Stimulated activated CD8-positive, alpha-beta memory T cell treated with anti-CD3 and anti-CD28 coated beads, Interleukin-4, amount 100 ng/mL, for 1 hour (primary cell): ENCODE measurements at regions not wholly inside any gene's neighbourhood (a gene's known extent, or its start where the extent isn't known, plus 50 kb on each side); places are given as distances from the start of the nearest gene placed in this dataset.

Source experiments
- DNase-seq, 2 donors: peaks; one replicate each; pipeline ENCODE4 v3.0.0-alpha.2; 2020; ENCODE audit warnings: low read depth in 2 of 2, low spot score in 1 of 2

GRCh38 chr3:28087591-28087990 lies 153.8 kb upstream of the CMC1 start:
- DNase-seq: no peak

- no peak for DNase-seq
Observed at GRCh38 chr3:28088811-28089526, 152.4 kb upstream of the CMC1 start.

GRCh38 chr3:28089527-28089897 lies 151.9 kb upstream of the CMC1 start:
- no peak for DNase-seq

GRCh38 chr3:28099296-28099695 lies 142.1 kb upstream of the CMC1 start:
- no peak for DNase-seq

- DNase-seq: no peak
Observed at GRCh38 chr3:28101705-28102104, 139.7 kb upstream of the CMC1 start.

GRCh38 chr3:28103861-28104260 lies 137.6 kb upstream of the CMC1 start:
- DNase-seq: no peak

GRCh38 chr3:28104896-28105534 lies 136.4 kb upstream of the CMC1 start:
- no peak for DNase-seq

GRCh38 chr3:28109829-28110228 lies 131.6 kb upstream of the CMC1 start:
- DNase-seq: no peak

- DNase-seq: no peak
Observed at GRCh38 chr3:28110869-28111268, 130.6 kb upstream of the CMC1 start.

- DNase-seq: no peak
Observed at GRCh38 chr3:28114893-28115292, 126.5 kb upstream of the CMC1 start.

- DNase-seq: no peak
Observed at GRCh38 chr3:28115316-28115715, 126.1 kb upstream of the CMC1 start.

GRCh38 chr3:28117598-28117997 lies 123.8 kb upstream of the CMC1 start:
- DNase-seq: no peak

- DNase-seq: no peak
Observed at GRCh38 chr3:28118087-28118486, 123.3 kb upstream of the CMC1 start.

GRCh38 chr3:28122227-28122626 lies 119.2 kb upstream of the CMC1 start:
- DNase-seq: no peak

- no peak for DNase-seq
Observed at GRCh38 chr3:28124882-28125281, 116.5 kb upstream of the CMC1 start.

GRCh38 chr3:28125342-28125741 lies 116.1 kb upstream of the CMC1 start:
- no peak for DNase-seq

GRCh38 chr3:28130836-28131235 lies 110.6 kb upstream of the CMC1 start:
- DNase-seq: no peak

GRCh38 chr3:28132941-28133340 lies 108.5 kb upstream of the CMC1 start:
- DNase-seq: no peak

GRCh38 chr3:28134198-28134597 lies 107.2 kb upstream of the CMC1 start:
- DNase-seq: no peak

GRCh38 chr3:28134792-28135375 lies 106.5 kb upstream of the CMC1 start:
- no peak for DNase-seq

- DNase-seq: no peak
Observed at GRCh38 chr3:28136607-28137216, 104.7 kb upstream of the CMC1 start.

GRCh38 chr3:28138043-28138610 lies 103.3 kb upstream of the CMC1 start:
- no peak for DNase-seq
